H9 (cell line): ENCODE measurements at regions not wholly inside any gene's neighbourhood (a gene's known extent, or its start where the extent isn't known, plus 50 kb on each side); places are given as distances from the start of the nearest gene placed in this dataset.

Experiments used
- DNase-seq: peaks from one replicate; pipeline ENCODE4 v3.0.0-alpha.2; 2017
- H2AFZ ChIP-seq: one replicate; pipeline ENCODE4 v1.6.1; 2013; ENCODE audit warnings: mild to moderate bottlenecking, low read length, control low read depth, moderate library complexity
- H2AK5ac ChIP-seq: 2 replicates; pipeline ENCODE4 v1.6.1; 2013; ENCODE audit warnings: low read length, control low read depth, mixed read lengths; ENCODE audit not compliant: insufficient read length
- H2BK120ac ChIP-seq: one replicate; pipeline ENCODE4 v1.6.1; 2013; ENCODE audit warnings: low read depth, mild to moderate bottlenecking, low read length, control low read depth, inconsistent platforms; ENCODE audit not compliant: poor library complexity, severe bottlenecking
- H2BK12ac ChIP-seq: 2 replicates; pipeline ENCODE4 v1.6.1; 2013; ENCODE audit warnings: low read length, control low read depth, mixed read lengths, low read depth; ENCODE audit not compliant: insufficient read length
- H2BK15ac ChIP-seq: 2 replicates; pipeline ENCODE4 v1.6.1; 2013; ENCODE audit warnings: low read depth, low read length, control low read depth
- H2BK20ac ChIP-seq: one replicate; pipeline ENCODE4 v1.6.1; 2013; ENCODE audit warnings: low read depth, mild to moderate bottlenecking, low read length, control low read depth, inconsistent platforms; ENCODE audit not compliant: poor library complexity, severe bottlenecking
- H2BK5ac ChIP-seq: 2 replicates; pipeline ENCODE4 v1.6.1; 2013; ENCODE audit warnings: low read length, control low read depth, mixed read lengths; ENCODE audit not compliant: insufficient read length
- H3K14ac ChIP-seq: 2 replicates; pipeline ENCODE4 v1.6.1; 2013; ENCODE audit warnings: low read length, control low read depth; ENCODE audit not compliant: insufficient read depth
- H3K18ac ChIP-seq: 2 replicates; pipeline ENCODE4 v1.6.1; 2013; ENCODE audit warnings: low read depth, mild to moderate bottlenecking, mixed read lengths, low read length, control low read depth; ENCODE audit not compliant: insufficient read length
- H3K23ac ChIP-seq: 2 replicates; pipeline ENCODE4 v1.6.1; 2013; ENCODE audit warnings: low read length, control low read depth, mixed read lengths, low read depth; ENCODE audit not compliant: insufficient read length
- H3K23me2 ChIP-seq: 2 replicates; pipeline ENCODE4 v1.6.1; 2013; ENCODE audit warnings: low read depth, mild to moderate bottlenecking, mixed read lengths, low read length, control low read depth; ENCODE audit not compliant: insufficient read length, poor library complexity, severe bottlenecking
- H3K27ac ChIP-seq: 2 replicates; pipeline ENCODE4 v1.5.1; 2013; ENCODE audit warnings: low read length, control low read depth, mixed read lengths, low read depth; ENCODE audit not compliant: insufficient read length
- H3K27me3 ChIP-seq: 2 replicates; pipeline ENCODE4 v1.6.1; 2013; ENCODE audit warnings: low read length, control low read depth, inconsistent platforms; ENCODE audit not compliant: insufficient read depth
- H3K4ac ChIP-seq: 2 replicates; pipeline ENCODE4 v1.6.1; 2013; ENCODE audit warnings: low read depth, mild to moderate bottlenecking, control low read depth, inconsistent platforms, low read length, moderate library complexity
- H3K4me1 ChIP-seq: 2 replicates; pipeline ENCODE4 v1.6.1; 2013; ENCODE audit warnings: low read length, control low read depth, inconsistent platforms; ENCODE audit not compliant: insufficient read depth
- H3K4me2 ChIP-seq: 2 replicates; pipeline ENCODE4 v1.6.1; 2013; ENCODE audit warnings: low read length, control low read depth, mixed read lengths; ENCODE audit not compliant: insufficient read length, insufficient read depth
- H3K56ac ChIP-seq: 2 replicates; pipeline ENCODE4 v1.6.1; 2013; ENCODE audit warnings: low read depth, mild to moderate bottlenecking, mixed read lengths, low read length, control low read depth; ENCODE audit not compliant: insufficient read length
- H3K79me1 ChIP-seq: 2 replicates; pipeline ENCODE4 v1.6.1; 2013; ENCODE audit warnings: low read depth, mild to moderate bottlenecking, moderate library complexity, low read length, control low read depth, inconsistent platforms; ENCODE audit not compliant: insufficient read depth, poor library complexity, severe bottlenecking
- H3K79me2 ChIP-seq: 2 replicates; pipeline ENCODE4 v1.6.1; 2013; ENCODE audit warnings: low read length, control low read depth, inconsistent platforms; ENCODE audit not compliant: insufficient read depth
- H3K9ac ChIP-seq: 2 replicates; pipeline ENCODE4 v1.6.1; 2013; ENCODE audit warnings: low read length, control low read depth, mixed read lengths; ENCODE audit not compliant: insufficient read length; ENCODE audit errors: extremely low read depth
- H3K9me3 ChIP-seq: one replicate; pipeline ENCODE4 v1.6.1; 2013; ENCODE audit warnings: low read depth, low read length, inconsistent platforms; ENCODE audit not compliant: control insufficient read depth
- H3T11ph ChIP-seq: one replicate; pipeline ENCODE4 v1.6.1; 2013; ENCODE audit warnings: mild to moderate bottlenecking, low read length, control low read depth, inconsistent platforms
- H4K20me1 ChIP-seq: one replicate; pipeline ENCODE4 v1.6.1; 2013; ENCODE audit not compliant: control insufficient read depth, insufficient read length, insufficient read depth
- H4K5ac ChIP-seq: 2 replicates; pipeline ENCODE4 v1.6.1; 2013; ENCODE audit warnings: low read depth, mild to moderate bottlenecking, mixed read lengths, low read length, control low read depth; ENCODE audit not compliant: insufficient read length
- H4K8ac ChIP-seq: replicated peaks from 2 replicates; pipeline ENCODE4 v1.6.1; 2013; ENCODE audit warnings: low read length, control low read depth, mixed read lengths, low read depth; ENCODE audit not compliant: insufficient read length
- H4K91ac ChIP-seq: 2 replicates; pipeline ENCODE4 v1.6.1; 2013; ENCODE audit warnings: low read depth, mild to moderate bottlenecking, moderate library complexity, mixed read lengths, low read length, control low read depth; ENCODE audit not compliant: insufficient read length
- H3K27ac Mint-ChIP-seq, 3 experiments: 2 replicates in 2 of 3; 3 replicates in 1 of 3; pipeline ENCODE4 v1.8.0; 2020 to 2021; ENCODE audit warnings: mixed read lengths in 3 of 3, mild to moderate bottlenecking in 1 of 3, moderate library complexity in 1 of 3
- H3K27me3 Mint-ChIP-seq: 2 replicates; pipeline ENCODE4 v1.8.0; 2021; ENCODE audit warnings: low read depth, mild to moderate bottlenecking, moderate library complexity, mixed read lengths
- H3K36me3 Mint-ChIP-seq, 3 experiments: 2 replicates in 2 of 3; 3 replicates in 1 of 3; pipeline ENCODE4 v1.8.0; 2020 to 2021; ENCODE audit warnings: low read depth in 3 of 3, mixed read lengths in 3 of 3; ENCODE audit not compliant: insufficient read depth in 1 of 3
- H3K4me1 Mint-ChIP-seq, 2 experiments: 2 replicates each; pipeline ENCODE4 v1.8.0; 2020; ENCODE audit warnings: mixed read lengths in 2 of 2
- H3K4me3 Mint-ChIP-seq, 2 experiments: 2 replicates in 1 of 2; 3 replicates in 1 of 2; pipeline ENCODE4 v1.8.0; 2020 to 2021; ENCODE audit warnings: mild to moderate bottlenecking in 2 of 2, mixed read lengths in 2 of 2, moderate library complexity in 1 of 2
- H3K9me3 Mint-ChIP-seq, 2 experiments: 2 replicates in 1 of 2; 3 replicates in 1 of 2; pipeline ENCODE4 v1.8.0; 2020; ENCODE audit warnings: mild to moderate bottlenecking in 2 of 2, mixed read lengths in 2 of 2, moderate library complexity in 1 of 2
- CTCF ChIP-seq: fragments of 200-600 bp; sonication (generic); conservative IDR thresholded peaks from 3 replicates; pipeline ENCODE4 v1.8.0; 2021; ENCODE audit warnings: antibody characterized with exemption, mild to moderate bottlenecking
- WGBS: extraction: QIAGEN DNeasy Blood & Tissue Kit; methylation state at CpG from one replicate; pipeline ENCODE4 v1.1.7; 2013; ENCODE audit warnings: missing lambda C conversion rate, low lambda C conversion rate, mixed read lengths; ENCODE audit not compliant: insufficient read length; ENCODE audit errors: extremely low coverage; 5-methylcytosine and 5-hydroxymethylcytosine counted together

- H3K9me3 Mint-ChIP-seq, result no peaks in the 10 kb centered on the region; a peak in 1 of 5 replicates
- Histone ChIP-seq H3K56ac (no peak overlapping the region), H4K20me1 (no peaks in the 10 kb centered on the region), H3K9me3 (no peaks in the 10 kb centered on the region), H2AFZ (no peak overlapping the region), H2BK12ac (no peak overlapping the region), H3K79me2 (no peaks in the 10 kb centered on the region), H3T11ph (no peak overlapping the region), H3K23me2 (no peaks in the 10 kb centered on the region), H3K9ac (no peak overlapping the region), H2BK20ac (no peak overlapping the region), H3K4ac (no peak overlapping the region), H4K5ac (no peak overlapping the region), H3K79me1 (no peaks in the 10 kb centered on the region), H3K4me1 (no peaks in the 10 kb centered on the region), H4K91ac (no peak overlapping the region), H3K27ac (no peak overlapping the region), H2BK15ac (no peak overlapping the region), H3K18ac (no peak overlapping the region), H2BK120ac (no peak overlapping the region), H3K4me2 (no peak overlapping the region), H4K8ac (no peak overlapping the region), H2AK5ac (no peak overlapping the region), H3K23ac (no peak overlapping the region), H3K14ac (no peak overlapping the region), H3K27me3 (no peaks in the 10 kb centered on the region), H2BK5ac (no peak overlapping the region)
- no CpG with 5 or more reads among the region's 1 CpG for WGBS
- H3K27me3 Mint-ChIP-seq, result no peaks in the 10 kb centered on the region
- no peaks in the 10 kb centered on the region for H3K36me3 Mint-ChIP-seq
- no peak for DNase-seq
- H3K4me1 Mint-ChIP-seq, result 0 out of 4 replicates have a peak, but pooled peaks cover 0 to 2% of the 10 kb centered on the region in 2 experiments
- H3K27ac Mint-ChIP-seq, result no peak overlapping the region
- TF ChIP-seq CTCF, result no peak
- H3K4me3 Mint-ChIP-seq, result no peak overlapping the region
These were observed 226.3 kb downstream of the HLX start for GRCh38 chr1:221105578-221105977.
